ENCODE measurements at regions not wholly inside any gene's neighbourhood (a gene's known extent, or its start where the extent isn't known, plus 50 kb on each side); places are given as distances from the start of the nearest gene placed in this dataset.

DNA sequence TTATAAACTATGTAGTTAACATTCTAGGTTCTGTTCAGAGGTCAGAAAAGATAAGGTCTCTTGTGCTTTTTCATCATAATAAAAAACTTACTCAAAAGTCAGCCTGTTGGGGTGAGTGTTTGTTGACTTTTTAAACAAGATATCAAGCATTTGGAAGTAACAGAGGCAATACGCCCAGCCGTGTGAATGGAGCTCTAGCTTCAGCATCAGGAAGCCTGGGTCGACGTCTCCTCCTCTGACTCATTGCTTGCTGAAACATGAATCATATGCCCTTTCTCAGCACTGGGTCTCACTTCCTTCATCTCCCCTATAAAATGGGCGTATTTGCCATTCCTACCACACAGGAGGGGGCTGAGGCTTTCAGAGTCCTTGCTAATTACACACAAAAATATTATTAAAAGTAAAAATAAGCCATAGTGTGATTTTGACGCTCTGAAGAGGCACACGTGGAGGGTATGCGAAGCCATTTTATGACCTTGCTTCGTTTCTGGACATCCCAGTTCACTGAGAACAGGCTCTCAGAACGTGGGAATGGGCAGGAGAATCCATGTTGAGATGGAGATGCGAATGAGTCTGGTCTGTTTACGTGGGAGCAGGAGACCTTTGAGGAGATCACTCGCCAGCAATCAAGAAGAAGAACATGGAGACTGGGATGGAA is 220.8 kb upstream of the TPRG1 start:
- in situ Hi-C loops (cut with HindIII; ENCODE audit: low pct_ligation_motif_present, low sequenced_read_pairs), result loop anchor here (5.0 kb wide), 1 partner anchor 1209 kb away; no protein-coding TSS in a partner anchor
- Histone ChIP-seq H3K27ac (peak overlapping the region; percentile 97), H3K36me3 (replicated peaks) (no peaks in the 10 kb centered on the region), H3K4me3 (ENCODE audit: low read depth, low read length) (no peak overlapping the region), H3K27me3 (replicated peaks) (no peaks in the 10 kb centered on the region)
- TF ChIP-seq, protein P1, sequence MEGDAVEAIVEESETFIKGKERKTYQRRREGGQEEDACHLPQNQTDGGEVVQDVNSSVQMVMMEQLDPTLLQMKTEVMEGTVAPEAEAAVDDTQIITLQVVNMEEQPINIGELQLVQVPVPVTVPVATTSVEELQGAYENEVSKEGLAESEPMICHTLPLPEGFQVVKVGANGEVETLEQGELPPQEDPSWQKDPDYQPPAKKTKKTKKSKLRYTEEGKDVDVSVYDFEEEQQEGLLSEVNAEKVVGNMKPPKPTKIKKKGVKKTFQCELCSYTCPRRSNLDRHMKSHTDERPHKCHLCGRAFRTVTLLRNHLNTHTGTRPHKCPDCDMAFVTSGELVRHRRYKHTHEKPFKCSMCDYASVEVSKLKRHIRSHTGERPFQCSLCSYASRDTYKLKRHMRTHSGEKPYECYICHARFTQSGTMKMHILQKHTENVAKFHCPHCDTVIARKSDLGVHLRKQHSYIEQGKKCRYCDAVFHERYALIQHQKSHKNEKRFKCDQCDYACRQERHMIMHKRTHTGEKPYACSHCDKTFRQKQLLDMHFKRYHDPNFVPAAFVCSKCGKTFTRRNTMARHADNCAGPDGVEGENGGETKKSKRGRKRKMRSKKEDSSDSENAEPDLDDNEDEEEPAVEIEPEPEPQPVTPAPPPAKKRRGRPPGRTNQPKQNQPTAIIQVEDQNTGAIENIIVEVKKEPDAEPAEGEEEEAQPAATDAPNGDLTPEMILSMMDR (IDR thresholded peaks at IDR 0.05; ENCODE audit: low read depth, low read length, missing control alignments), result no peak
- peak; percentile 99 for DNase-seq

- in situ Hi-C loops (cut with HindIII; ENCODE audit: low pct_ligation_motif_present, low sequenced_read_pairs), result loop anchor here (5.0 kb wide), 1 partner anchor 1209 kb away; no protein-coding TSS in a partner anchor
- TF ChIP-seq, protein P1 (IDR thresholded peaks at IDR 0.05; ENCODE audit: low read depth, low read length, missing control alignments), result no peak
Observed at GRCh38 chr3:188951734-188952133, 220.0 kb upstream of the TPRG1 start.

GRCh38 chr3:188954590-188955208 is 217.1 kb upstream of the TPRG1 start:
- Histone ChIP-seq H3K4me3 (ENCODE audit: low read depth, low read length) (no peak overlapping the region), H3K36me3 (replicated peaks) (no peaks in the 10 kb centered on the region), H3K27me3 (replicated peaks) (no peaks in the 10 kb centered on the region), H3K27ac (no peak overlapping the region)
- DNase-seq, result peak; percentile 80
- in situ Hi-C loops (cut with HindIII; ENCODE audit: low pct_ligation_motif_present, low sequenced_read_pairs), result loop anchor here (5.0 kb wide), 1 partner anchor 1212 kb away; no protein-coding TSS in a partner anchor
- TF ChIP-seq, protein P1 (IDR thresholded peaks at IDR 0.05; ENCODE audit: low read depth, low read length, missing control alignments), result peak; percentile 97

More at GRCh38 chr3:188951734-188952133, 220.0 kb upstream of the TPRG1 start:
- no peaks in the 10 kb centered on the region for H3K27me3 ChIP-seq (replicated peaks)
- H3K36me3 ChIP-seq (replicated peaks), result no peaks in the 10 kb centered on the region
- H3K4me3 ChIP-seq (ENCODE audit: low read depth, low read length), result no peak overlapping the region
- DNase-seq, result no peak
- peak overlapping the region; percentile 97 for H3K27ac ChIP-seq

DNA sequence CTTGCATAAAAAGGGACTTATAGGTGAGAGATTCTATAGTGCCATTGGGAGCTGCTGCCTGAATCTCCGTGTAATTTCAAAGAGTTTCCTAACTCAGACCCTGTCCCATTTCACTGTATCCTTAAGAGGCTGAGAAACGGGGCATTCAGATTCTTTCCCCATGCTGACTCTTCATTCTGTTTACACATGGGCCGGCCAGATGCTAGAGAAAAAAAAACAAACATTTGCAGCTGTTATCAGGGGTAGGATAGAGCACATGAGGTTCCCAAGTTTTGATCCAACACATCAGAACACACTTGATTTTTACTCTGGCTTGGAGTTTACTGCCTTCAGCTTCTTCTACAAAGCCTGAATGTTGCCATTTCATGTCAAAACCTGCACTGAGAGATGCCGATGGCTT is 215.9 kb upstream of the TPRG1 start:
- no peak for DNase-seq
- H3K27me3 ChIP-seq (replicated peaks), result no peaks in the 10 kb centered on the region
- no peak overlapping the region for H3K27ac ChIP-seq
- no peaks in the 10 kb centered on the region for H3K36me3 ChIP-seq (replicated peaks)
- no peak overlapping the region for H3K4me3 ChIP-seq (ENCODE audit: low read depth, low read length)
- TF ChIP-seq, protein P1 (IDR thresholded peaks at IDR 0.05; ENCODE audit: low read depth, low read length, missing control alignments), result no peak
- in situ Hi-C loops (cut with HindIII; ENCODE audit: low pct_ligation_motif_present, low sequenced_read_pairs), result no loop called here

DNA sequence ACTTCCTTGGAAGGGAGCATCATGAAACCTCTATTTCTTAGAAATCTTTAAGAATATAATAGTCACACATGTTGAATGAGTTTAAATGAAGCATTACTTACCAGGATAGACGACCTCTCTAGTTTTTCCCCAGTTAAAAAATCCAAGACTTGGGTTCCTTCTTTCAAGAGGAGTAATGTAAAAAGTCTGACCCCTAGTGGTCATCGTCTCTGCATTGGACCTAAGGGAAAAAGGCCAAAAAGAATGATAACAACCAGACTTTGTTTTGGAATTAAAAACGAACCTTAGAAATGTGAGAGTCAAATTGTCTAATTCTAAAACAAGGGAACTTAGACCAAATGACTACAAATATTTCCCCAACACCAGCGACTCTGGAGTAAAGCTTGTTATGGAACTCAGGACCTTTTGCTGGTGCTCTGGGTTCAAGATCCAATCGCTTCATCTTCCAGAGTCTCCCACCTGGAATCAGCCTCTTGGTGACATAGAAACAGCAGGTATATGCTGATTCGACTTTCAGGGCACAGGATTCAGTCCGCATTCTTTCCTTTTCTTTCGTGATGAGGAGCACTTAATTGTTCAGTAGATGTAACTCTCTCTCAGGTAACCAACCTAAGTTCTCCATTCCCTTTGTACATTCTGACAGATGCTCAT is 214.8 kb upstream of the TPRG1 start:
- TF ChIP-seq, protein P1 (IDR thresholded peaks at IDR 0.05; ENCODE audit: low read depth, low read length, missing control alignments), result peak; percentile 70
- Histone ChIP-seq H3K4me3 (ENCODE audit: low read depth, low read length) (no peak overlapping the region), H3K27me3 (replicated peaks) (no peaks in the 10 kb centered on the region), H3K27ac (no peak overlapping the region), H3K36me3 (replicated peaks) (no peaks in the 10 kb centered on the region)
- in situ Hi-C loops (cut with HindIII; ENCODE audit: low pct_ligation_motif_present, low sequenced_read_pairs), result no loop called here
- peak; percentile 47 for DNase-seq

Measured in brain microvascular endothelial cell (primary cell).